GM12892 (cell line): ENCODE measurements at regions not wholly inside any gene's neighbourhood (a gene's known extent, or its start where the extent isn't known, plus 50 kb on each side); places are given as distances from the start of the nearest gene placed in this dataset.

Source experiments
- POLR2A ChIP-seq: IDR thresholded peaks from 2 replicates; pipeline ENCODE4 v1.6.1; 2011; ENCODE audit warnings: low read depth, low read length, control low read depth
- POLR2AphosphoS5 ChIP-seq: IDR thresholded peaks from 2 replicates; pipeline ENCODE4 v1.6.1; 2011; ENCODE audit warnings: low read depth, low read length, control low read depth

DNA sequence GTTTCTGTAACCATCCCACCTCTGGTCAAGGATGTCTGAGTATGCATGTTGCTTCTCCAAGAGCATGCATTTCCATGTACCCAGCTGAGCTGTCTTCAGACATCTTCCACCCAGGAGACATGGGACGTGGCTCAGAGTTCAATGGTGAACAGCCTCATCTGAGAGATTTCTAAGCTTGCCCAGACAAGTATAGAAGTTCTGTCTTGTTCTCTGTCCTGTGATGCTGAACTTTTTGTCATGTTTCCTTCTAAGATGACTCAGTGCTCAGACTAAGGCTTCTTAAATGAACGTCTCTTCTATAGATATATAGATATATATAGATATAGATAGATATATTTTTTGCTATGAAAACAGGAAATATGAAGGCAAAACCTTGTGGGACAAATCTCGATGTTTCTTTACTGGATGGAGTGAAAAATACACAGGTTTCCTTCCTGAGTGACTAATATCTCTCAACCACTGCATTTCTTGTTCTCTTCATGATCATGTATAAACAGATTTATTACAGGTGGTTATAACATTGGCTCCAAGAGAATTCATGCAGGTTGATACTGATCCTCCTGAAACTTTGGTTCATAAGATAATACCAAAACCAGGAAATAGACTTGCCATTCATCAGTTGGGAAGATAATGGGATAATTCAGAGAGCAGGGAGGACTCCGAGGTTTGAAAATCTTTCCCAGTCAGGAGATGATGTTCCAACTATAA, 168.2 kb downstream of the ZNF518B start:
- TF ChIP-seq POLR2AphosphoS5 (no peak), POLR2A (no peak)
